Stimulated activated CD4-positive, alpha-beta T cell treated with anti-CD3 and anti-CD28 coated beads, Interleukin-2, amount 100 ng/mL, for 48 hours (primary cell): ENCODE measurements at regions not wholly inside any gene's neighbourhood (a gene's known extent, or its start where the extent isn't known, plus 50 kb on each side); places are given as distances from the start of the nearest gene placed in this dataset.
"Not testable (repeated sequence)": the region's sequence is repeated elsewhere in the genome, so short reads cannot be mapped to it uniquely, and the experiment has no call there.

Source experiments
- DNase-seq, 2 donors: peaks; one replicate each; pipeline ENCODE4 v3.0.0-alpha.2; 2020

DNA sequence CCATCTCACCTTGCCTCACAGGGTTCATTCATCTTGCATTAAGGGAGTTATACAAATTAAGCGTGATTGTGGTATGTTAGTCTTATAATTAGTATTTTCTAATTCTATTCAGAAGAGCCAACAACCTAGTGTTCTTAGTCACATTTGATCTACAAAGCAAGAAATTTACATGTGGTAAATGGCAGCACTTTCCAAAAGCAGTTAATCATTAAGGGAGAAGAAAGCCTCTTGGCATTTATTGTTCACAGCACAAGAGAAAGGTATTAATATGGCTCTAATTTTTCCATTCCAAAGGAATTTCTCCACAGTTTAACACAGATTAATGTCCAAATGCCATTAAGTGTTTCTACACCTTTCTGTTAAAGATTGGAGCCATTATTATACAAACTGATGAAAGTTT lies 1077.1 kb downstream of the ZPLD1 start:
- no peak for DNase-seq

- DNase-seq, result no peak
Measured at GRCh38 chr3:103512595-103512994, 1077.8 kb downstream of the ZPLD1 start.

GRCh38 chr3:103513003-103513402 lies 1078.2 kb downstream of the ZPLD1 start:
- no peak for DNase-seq

- no peak for DNase-seq
Measured at GRCh38 chr3:103515116-103515515, 1080.3 kb downstream of the ZPLD1 start.

DNA sequence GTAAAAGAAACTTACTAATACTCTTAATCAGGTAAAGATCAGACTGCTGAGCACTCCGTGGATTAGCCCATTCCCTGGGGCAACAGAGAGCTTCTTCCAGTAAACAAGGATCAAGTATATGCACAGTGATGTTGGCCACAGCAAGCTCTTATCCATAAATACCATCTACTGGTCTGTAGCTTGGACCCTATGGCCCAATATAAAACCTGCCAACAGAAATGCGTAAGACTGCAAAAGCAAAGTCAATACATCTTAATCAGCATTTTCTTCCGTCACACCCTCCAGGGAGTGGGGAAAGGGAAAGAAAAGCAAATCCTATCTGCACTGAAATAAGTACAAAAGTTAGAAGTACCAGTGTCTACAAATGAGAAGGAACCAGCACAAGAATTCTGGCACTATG lies 1082.1 kb downstream of the ZPLD1 start:
- no peak for DNase-seq

GRCh38 chr3:103531327-103531726 lies 1096.5 kb downstream of the ZPLD1 start:
- not testable (repeated sequence) for DNase-seq

DNA sequence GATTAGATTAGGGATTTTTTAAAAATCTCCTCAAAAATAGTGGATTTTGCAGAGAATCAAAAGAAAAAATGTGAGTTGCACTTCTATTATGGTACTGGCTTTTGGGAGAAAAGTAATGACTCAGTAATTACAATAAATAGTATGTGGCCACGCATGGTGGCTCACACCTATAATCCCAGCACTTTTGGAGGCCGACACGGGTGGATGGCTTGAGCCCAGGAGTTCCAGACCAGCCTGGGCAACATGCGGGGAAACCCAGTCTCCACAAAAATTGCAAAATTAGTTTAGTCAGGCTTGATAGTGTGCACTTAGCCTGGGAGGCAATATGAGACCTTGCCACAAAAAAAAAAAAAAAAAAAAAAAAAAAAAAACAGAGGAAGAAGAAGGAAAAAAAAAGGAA lies 1098.2 kb downstream of the ZPLD1 start:
- DNase-seq, result no peak

- DNase-seq, result no peak
Measured at GRCh38 chr3:103554451-103554850, 1119.6 kb downstream of the ZPLD1 start.

DNA sequence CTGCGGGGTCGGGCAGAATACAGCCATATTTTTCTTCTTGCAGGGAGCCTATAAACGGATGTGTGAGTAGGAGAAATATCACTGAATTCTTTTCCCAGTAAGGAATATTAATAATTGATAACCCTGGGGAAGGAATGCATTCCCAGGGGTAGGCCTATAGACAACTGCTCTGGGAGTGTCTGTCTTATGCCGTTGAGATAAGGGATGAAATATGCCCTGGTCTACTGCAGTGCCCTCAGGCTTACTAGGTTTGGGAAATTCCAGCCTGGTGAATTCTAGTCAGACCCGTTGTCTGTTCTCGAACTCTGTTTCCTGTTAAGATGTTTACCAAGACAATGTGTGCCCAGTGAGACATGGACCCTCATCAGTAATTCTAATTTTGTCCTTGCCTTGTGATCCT lies 1129.3 kb downstream of the ZPLD1 start:
- not testable (repeated sequence) for DNase-seq

- no peak for DNase-seq
Measured at GRCh38 chr3:103585809-103586208, 1151.0 kb downstream of the ZPLD1 start.

- DNase-seq, result no peak
Measured at GRCh38 chr3:103589770-103590169, 1155.0 kb downstream of the ZPLD1 start.

GRCh38 chr3:103600844-103601243 lies 1166.0 kb downstream of the ZPLD1 start:
- no peak for DNase-seq

DNA sequence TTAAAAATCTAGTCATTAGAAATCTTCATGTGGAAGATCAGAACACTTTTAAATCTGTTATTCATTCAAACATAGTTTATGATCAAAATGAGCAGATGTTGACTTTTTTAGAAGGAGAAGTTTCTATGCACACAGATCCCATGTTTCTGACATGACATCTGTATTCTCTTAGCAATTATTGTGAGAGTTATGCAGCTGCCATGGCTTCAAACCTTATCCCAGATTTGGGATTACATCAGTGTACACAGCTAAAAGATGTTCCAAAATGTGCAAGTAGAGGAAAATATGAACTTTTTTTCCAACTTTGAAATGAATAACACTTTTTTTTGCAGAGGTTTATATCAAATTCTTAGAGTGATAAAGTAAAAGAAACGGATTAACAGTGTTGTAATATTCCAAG lies 1166.9 kb downstream of the ZPLD1 start:
- DNase-seq, result no peak

DNA sequence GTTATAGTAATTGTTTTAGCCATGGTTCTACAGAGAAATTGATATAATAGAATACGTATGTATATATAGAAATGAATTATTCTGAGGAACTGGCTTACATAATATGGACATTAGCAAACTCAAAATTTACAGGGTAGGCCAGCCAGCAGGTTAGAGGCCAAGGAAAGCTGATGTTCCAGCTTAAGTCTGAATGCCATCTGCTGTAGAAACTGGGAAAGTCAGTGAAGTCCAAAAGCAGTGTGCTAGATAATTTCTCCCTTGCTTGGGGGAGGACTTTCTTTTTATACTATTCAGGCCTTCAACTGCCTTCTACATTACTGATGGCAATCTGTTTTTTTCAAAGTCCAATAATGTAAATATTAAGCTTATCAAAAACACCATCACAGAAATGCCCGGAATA lies 1174.7 kb downstream of the ZPLD1 start:
- DNase-seq, result no peak

- DNase-seq, result no peak
Measured at GRCh38 chr3:103613397-103614156, 1178.8 kb downstream of the ZPLD1 start.

DNA sequence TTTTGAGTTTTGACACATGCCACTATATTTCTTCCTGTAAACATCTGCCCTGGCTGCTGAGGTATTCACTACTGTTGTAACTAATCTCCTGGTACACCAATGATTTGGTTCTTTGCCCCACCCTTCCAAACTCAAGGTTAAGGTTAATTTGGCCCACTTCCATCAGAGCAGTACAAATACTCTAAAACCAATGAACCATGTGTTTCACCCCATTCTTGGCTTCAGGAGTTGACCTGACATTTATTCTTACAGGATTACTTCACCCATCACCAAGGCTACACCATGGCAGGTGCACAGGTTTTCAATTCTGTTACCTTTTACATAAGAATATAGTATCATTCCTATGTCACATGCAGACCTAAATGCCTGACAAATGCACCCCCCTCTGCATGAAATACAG lies 1179.9 kb downstream of the ZPLD1 start:
- DNase-seq, result no peak

- DNase-seq, result no peak
Measured at GRCh38 chr3:103617961-103618360, 1183.1 kb downstream of the ZPLD1 start.

- no peak for DNase-seq
Measured at GRCh38 chr3:103624271-103624670, 1189.5 kb downstream of the ZPLD1 start.

- no peak for DNase-seq
Measured at GRCh38 chr3:103629391-103629790, 1194.6 kb downstream of the ZPLD1 start.

- no peak for DNase-seq
Measured at GRCh38 chr3:103644450-103644849, 1209.6 kb downstream of the ZPLD1 start.

DNA sequence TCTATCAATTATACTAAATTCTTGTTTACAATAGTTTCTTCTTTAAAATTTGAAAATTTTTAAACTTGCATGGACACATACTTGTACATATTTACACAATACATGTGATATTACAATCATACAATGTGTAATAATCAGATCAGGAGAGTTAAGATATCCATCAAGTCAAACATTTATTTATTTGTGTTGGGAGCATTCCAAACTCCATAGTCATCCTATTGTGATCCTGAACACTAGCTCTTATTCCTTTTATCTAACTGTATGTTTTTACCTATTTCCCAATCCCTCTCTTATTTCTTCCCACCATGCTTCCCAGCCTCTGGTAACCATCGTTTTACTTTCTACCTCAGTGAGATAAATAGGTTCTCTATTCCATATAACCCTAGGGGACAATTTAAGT lies 1219.2 kb downstream of the ZPLD1 start:
- DNase-seq, result no peak

DNA sequence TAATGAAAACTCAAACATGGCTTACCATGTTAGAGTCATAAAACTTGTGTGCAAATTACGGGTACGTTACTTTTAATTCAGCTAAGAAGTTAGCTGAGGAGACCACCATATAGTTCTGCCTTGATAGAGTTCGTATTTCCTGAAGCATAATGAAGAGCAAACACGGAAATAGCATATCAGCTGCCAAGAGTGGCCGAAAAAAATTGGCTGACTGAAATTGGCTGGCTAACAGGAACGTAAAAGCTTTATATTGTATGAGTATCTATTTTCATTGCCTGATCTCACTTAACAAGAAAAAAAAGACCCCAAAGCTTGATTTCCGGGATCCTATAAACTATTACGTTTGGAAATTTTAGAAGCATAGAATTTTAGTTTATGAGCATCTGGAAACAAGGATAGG lies 1222.9 kb downstream of the ZPLD1 start:
- DNase-seq, result no peak

- DNase-seq, result no peak
Measured at GRCh38 chr3:103660810-103661209, 1226.0 kb downstream of the ZPLD1 start.

- no peak for DNase-seq
Measured at GRCh38 chr3:103662591-103662990, 1227.8 kb downstream of the ZPLD1 start.

GRCh38 chr3:103672346-103672745 lies 1237.5 kb downstream of the ZPLD1 start:
- DNase-seq, result no peak
